GM12892 (cell line): ENCODE measurements at regions not wholly inside any gene's neighbourhood (a gene's known extent, or its start where the extent isn't known, plus 50 kb on each side); places are given as distances from the start of the nearest gene placed in this dataset.

Experiments used
- DNase-seq: peaks from one replicate; pipeline ENCODE4 v3.0.0; 2011; ENCODE audit not compliant: insufficient read length
- FAIRE-seq: peaks from 2 replicates; lab custom pipeline; 2011; peaks lifted over from hg19 to GRCh38; lab: Jason Lieb, UNC
- POLR2A ChIP-seq: IDR thresholded peaks from 2 replicates; pipeline ENCODE4 v1.6.1; 2011; ENCODE audit warnings: low read depth, low read length, control low read depth
- POLR2AphosphoS5 ChIP-seq: IDR thresholded peaks from 2 replicates; pipeline ENCODE4 v1.6.1; 2011; ENCODE audit warnings: low read depth, low read length, control low read depth
- TAF1 ChIP-seq: IDR thresholded peaks from 2 replicates; pipeline ENCODE4 v1.6.1; 2011; ENCODE audit warnings: low read depth, mild to moderate bottlenecking, control low read depth, low read length, borderline replicate concordance

- DNase-seq (no peak), FAIRE-seq (no peak)
- TF ChIP-seq TAF1 (no peak), POLR2AphosphoS5 (no peak), POLR2A (no peak)
Measured at GRCh38 chr7:155244675-155245074, 53.0 kb upstream of the INSIG1 start.

GRCh38 chr7:155247479-155248365, 50.0 kb upstream of the INSIG1 start:
- DNase-seq, result no peak
- FAIRE-seq, result no peak
- TF ChIP-seq TAF1 (no peak), POLR2A (no peak), POLR2AphosphoS5 (no peak)
